ENCODE measurements at regions not wholly inside any gene's neighbourhood (a gene's known extent, or its start where the extent isn't known, plus 50 kb on each side); places are given as distances from the start of the nearest gene placed in this dataset.
"Not testable (repeated sequence)": the region's sequence is repeated elsewhere in the genome, so short reads cannot be mapped to it uniquely, and the experiment has no call there.

GRCh38 chr1:189675712-189676244 lies 801.9 kb downstream of the BRINP3 start:
- DNase-seq (ENCODE audit: low read depth, low spot score) = no peak

DNA sequence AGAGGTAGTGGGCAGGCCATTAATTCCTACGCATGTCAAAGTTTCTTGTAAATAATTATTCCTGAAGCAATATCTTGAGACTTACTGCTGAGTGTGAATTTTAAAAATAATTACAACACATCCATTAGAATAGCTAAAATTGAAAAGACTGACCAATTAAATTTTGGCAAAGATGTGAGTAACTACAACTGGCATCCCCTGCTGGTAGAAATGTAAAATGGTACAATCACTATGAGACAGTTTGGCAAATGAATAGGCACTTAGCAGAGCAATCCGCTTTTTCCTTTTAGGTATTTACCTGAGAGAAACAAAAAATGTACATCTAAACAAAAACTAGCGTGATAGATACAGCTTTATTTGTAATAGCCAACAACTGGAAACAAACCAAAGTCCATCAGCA lies 798.9 kb downstream of the BRINP3 start:
- DNase-seq (ENCODE audit: low read depth, low spot score) = no peak

- DNase-seq (ENCODE audit: low read depth, low spot score) = no peak
Measured at GRCh38 chr1:189681252-189681919, 796.3 kb downstream of the BRINP3 start.

- no peak for DNase-seq (ENCODE audit: low read depth, low spot score)
Measured at GRCh38 chr1:189682591-189682990, 795.1 kb downstream of the BRINP3 start.

GRCh38 chr1:189686288-189686687 lies 791.4 kb downstream of the BRINP3 start:
- DNase-seq (ENCODE audit: low read depth, low spot score) = no peak

- DNase-seq (ENCODE audit: low read depth, low spot score) = no peak
Measured at GRCh38 chr1:189693140-189693539, 784.5 kb downstream of the BRINP3 start.

- no peak for DNase-seq (ENCODE audit: low read depth, low spot score)
Measured at GRCh38 chr1:189696297-189696696, 781.4 kb downstream of the BRINP3 start.

DNA sequence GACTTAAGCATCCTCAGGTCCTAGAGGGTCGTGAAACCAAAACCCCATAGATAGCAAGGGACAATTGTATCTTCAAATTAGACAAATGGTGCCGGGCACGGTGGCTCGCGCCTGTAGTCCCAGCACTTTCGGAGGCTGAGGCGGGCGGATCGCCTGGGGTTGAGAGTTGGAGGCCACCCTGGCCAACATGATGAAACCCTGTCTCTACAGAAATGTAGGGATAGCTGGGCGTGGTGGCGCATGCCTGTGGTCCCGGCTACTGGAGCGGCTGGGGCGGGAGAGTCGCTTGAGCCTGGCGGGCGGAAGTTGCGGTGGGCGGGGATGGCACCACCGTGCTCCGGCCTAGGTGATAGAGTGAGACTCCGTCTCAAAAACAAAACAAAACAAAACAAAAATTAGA lies 780.6 kb downstream of the BRINP3 start:
- DNase-seq (ENCODE audit: low read depth, low spot score) = no peak

GRCh38 chr1:189701606-189702005 lies 776.1 kb downstream of the BRINP3 start:
- no peak for DNase-seq (ENCODE audit: low read depth, low spot score)

- no peak for DNase-seq (ENCODE audit: low read depth, low spot score)
Measured at GRCh38 chr1:189706594-189706993, 771.1 kb downstream of the BRINP3 start.

DNA sequence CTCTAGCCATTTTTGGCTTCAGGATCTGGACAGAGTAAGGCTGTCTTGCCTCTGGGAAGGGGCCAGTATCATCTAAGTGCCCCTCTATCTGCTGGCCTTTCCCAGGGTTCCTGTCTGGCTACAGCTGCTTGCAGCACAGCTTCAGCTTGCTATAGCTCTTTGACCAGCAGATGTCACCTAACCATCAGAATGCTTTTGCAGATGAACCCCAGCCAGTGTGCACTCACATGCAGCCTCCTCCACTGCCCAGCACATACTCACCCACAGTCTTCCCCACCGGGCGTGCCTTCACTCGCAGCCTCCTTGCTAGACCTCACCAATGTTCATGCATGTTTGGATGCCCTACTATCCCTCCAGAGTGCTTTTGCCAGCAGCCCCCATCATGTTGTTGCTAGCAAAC lies 769.0 kb downstream of the BRINP3 start:
- DNase-seq (ENCODE audit: low read depth, low spot score) = no peak

- not testable (repeated sequence) for DNase-seq (ENCODE audit: low read depth, low spot score)
Measured at GRCh38 chr1:189718147-189718795, 759.4 kb downstream of the BRINP3 start.

GRCh38 chr1:189726806-189727205 lies 750.9 kb downstream of the BRINP3 start:
- no peak for DNase-seq (ENCODE audit: low read depth, low spot score)

GRCh38 chr1:189751311-189751710 lies 726.4 kb downstream of the BRINP3 start:
- no peak for DNase-seq (ENCODE audit: low read depth, low spot score)

DNA sequence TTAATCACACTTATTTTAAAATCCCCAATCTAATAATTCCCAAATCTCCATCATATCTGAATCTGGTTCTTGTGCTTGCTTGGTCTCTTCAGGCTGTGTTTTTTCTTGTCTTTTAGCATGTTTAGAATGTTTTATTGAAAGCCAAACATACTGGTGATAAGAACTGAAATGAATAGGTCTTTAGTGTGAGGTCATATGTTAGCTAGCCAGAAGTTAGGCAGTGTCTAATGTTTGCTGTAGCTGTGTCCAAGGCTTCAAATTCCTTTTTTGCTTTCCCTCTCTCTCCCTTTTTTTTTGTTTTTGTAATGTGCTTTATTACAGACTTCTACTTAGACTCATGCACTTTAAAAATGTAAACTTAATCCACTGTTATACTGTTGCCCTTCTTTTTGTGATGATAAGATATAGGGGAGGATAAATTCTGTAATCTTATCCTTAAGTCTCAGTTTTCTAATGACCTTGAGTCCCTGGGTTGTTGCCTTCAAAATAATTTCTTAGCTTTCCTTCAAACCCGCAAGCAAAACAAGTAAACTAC lies 725.1 kb downstream of the BRINP3 start:
- DNase-seq (ENCODE audit: low read depth, low spot score) = no peak

DNA sequence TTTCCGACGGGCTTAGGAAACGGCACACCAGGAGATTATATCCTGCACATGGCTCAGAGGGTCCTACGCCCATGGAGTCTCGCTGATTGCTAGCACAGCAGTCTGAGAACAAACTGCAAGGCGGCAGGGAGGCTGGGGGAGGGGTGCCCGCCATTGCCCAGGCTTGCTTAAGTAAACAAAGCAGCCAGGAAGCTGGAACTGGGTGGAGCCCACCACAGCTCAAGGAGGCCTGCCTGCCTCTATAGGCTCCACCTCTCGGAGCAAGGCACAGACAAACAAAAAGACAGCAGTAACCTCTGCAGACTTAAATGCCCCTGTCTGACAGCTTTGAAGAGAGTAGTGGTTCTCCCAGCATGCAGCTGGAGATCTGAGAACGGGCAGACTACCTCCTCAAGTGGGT lies 722.6 kb downstream of the BRINP3 start:
- not testable (repeated sequence) for DNase-seq (ENCODE audit: low read depth, low spot score)

DNA sequence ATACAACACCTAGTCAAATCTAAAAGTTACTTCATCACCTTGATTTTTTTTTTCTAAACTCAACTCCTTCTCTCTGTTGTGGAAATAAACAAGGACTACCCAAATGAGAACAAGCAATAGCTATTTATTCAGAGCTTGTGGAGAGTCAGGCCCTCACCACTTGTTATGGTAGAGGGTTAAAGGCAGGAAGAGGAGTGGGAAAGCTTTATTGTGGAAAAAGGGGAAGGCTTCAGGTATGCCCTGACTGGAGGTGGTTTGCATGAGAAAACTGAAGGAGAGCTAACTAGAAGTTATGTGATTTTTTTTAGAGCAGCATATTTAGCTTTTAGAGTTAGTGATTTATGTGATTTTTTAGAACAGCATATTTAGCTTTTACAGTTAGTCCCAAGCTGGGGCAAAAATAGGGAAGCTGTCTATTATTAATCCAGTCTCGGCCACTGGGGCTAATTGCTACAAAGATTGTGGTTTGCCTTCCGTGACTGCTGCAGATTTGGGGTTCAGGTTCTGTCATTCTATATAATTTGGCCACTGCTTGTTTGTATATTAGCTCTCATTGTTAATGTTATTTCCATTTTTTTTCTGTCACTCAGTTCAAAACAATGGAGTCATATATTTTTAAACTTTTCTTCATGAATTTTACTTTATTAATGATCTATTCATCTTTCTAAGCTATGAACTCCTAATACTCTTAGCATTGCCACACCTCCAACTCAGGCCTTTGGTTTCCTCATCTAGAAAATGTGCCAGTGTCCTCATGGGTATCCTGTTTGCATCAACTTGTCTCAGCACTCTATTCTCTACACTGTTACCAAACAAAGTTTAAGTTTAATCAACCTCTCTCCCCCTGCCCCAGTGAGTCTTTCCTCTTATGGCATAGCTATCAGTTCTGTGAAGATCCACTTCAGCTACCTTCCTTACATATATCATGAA lies 713.0 kb downstream of the BRINP3 start:
- DNase-seq (ENCODE audit: low read depth, low spot score) = no peak

DNA sequence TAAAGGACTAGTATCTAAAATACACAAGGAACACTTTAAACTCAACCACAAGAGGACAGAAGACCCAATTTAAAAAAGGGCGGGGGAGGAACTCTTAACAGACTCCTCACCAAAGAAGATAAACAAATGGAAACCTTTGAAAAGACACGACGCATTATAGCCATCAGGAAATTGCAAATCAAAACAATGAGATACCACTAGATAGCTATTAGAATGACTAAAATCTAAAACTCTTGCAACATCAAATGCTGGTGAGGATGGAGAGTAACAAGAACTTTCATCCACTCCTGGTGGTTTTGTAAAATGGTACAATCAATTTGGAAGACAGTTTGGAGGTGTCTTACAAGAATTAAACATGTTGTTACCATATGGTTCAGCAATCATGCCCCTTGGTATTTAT lies 708.2 kb downstream of the BRINP3 start:
- DNase-seq (ENCODE audit: low read depth, low spot score) = no peak

- DNase-seq (ENCODE audit: low read depth, low spot score) = no peak
Measured at GRCh38 chr1:189774721-189775287, 702.9 kb downstream of the BRINP3 start.

DNA sequence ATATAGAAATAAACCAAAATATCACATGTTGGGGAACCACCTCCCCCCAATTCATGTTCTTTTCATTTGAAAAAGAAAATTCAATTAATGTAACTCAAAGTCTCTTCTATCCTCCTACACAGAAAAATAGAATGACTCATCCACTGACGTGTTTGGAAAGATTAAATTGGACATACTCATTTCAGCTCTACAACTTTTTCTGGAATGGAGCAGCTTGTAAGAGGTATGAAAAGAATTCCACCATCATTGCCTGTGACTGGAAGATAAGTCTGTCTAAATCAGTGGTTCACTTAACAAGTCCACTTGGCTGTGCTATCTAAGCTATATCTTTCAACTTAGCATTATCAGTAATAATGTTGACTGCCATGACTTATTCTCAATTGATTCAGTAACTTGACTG lies 702.3 kb downstream of the BRINP3 start:
- no peak for DNase-seq (ENCODE audit: low read depth, low spot score)

DNA sequence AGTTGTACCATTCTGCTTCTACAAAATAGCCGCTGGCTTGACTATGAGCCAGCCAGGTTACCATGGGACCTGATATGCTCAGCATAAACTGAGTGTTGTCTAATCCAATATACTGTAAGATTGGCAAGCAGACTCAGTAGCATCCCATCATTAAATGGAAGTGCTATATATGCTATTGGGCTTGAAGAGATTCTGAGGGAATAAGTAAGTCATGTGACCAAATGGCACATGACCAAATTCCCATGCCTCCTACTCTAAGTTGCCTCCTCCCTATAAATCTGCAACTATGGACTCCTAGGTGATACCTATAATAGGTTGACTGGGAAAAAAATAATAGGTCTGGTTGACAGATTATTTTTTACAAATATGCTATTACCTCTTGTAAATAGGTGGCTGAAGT lies 698.6 kb downstream of the BRINP3 start:
- DNase-seq (ENCODE audit: low read depth, low spot score) = no peak

Measured in pulmonary artery endothelial cell (primary cell).